H9 (cell line): ENCODE measurements at regions not wholly inside any gene's neighbourhood (a gene's known extent, or its start where the extent isn't known, plus 50 kb on each side); places are given as distances from the start of the nearest gene placed in this dataset.

ENCODE experiments used
- DNase-seq: peaks from one replicate; pipeline ENCODE4 v3.0.0-alpha.2; 2017
- H2AFZ ChIP-seq: one replicate; pipeline ENCODE4 v1.6.1; 2013; ENCODE audit warnings: mild to moderate bottlenecking, low read length, control low read depth, moderate library complexity
- H2AK5ac ChIP-seq: 2 replicates; pipeline ENCODE4 v1.6.1; 2013; ENCODE audit warnings: low read length, control low read depth, mixed read lengths; ENCODE audit not compliant: insufficient read length
- H2BK120ac ChIP-seq: one replicate; pipeline ENCODE4 v1.6.1; 2013; ENCODE audit warnings: low read depth, mild to moderate bottlenecking, low read length, control low read depth, inconsistent platforms; ENCODE audit not compliant: poor library complexity, severe bottlenecking
- H2BK12ac ChIP-seq: 2 replicates; pipeline ENCODE4 v1.6.1; 2013; ENCODE audit warnings: low read length, control low read depth, mixed read lengths, low read depth; ENCODE audit not compliant: insufficient read length
- H2BK15ac ChIP-seq: 2 replicates; pipeline ENCODE4 v1.6.1; 2013; ENCODE audit warnings: low read depth, low read length, control low read depth
- H2BK20ac ChIP-seq: one replicate; pipeline ENCODE4 v1.6.1; 2013; ENCODE audit warnings: low read depth, mild to moderate bottlenecking, low read length, control low read depth, inconsistent platforms; ENCODE audit not compliant: poor library complexity, severe bottlenecking
- H2BK5ac ChIP-seq: 2 replicates; pipeline ENCODE4 v1.6.1; 2013; ENCODE audit warnings: low read length, control low read depth, mixed read lengths; ENCODE audit not compliant: insufficient read length
- H3K14ac ChIP-seq: 2 replicates; pipeline ENCODE4 v1.6.1; 2013; ENCODE audit warnings: low read length, control low read depth; ENCODE audit not compliant: insufficient read depth
- H3K18ac ChIP-seq: 2 replicates; pipeline ENCODE4 v1.6.1; 2013; ENCODE audit warnings: low read depth, mild to moderate bottlenecking, mixed read lengths, low read length, control low read depth; ENCODE audit not compliant: insufficient read length
- H3K23ac ChIP-seq: 2 replicates; pipeline ENCODE4 v1.6.1; 2013; ENCODE audit warnings: low read length, control low read depth, mixed read lengths, low read depth; ENCODE audit not compliant: insufficient read length
- H3K23me2 ChIP-seq: 2 replicates; pipeline ENCODE4 v1.6.1; 2013; ENCODE audit warnings: low read depth, mild to moderate bottlenecking, mixed read lengths, low read length, control low read depth; ENCODE audit not compliant: insufficient read length, poor library complexity, severe bottlenecking
- H3K27ac ChIP-seq: 2 replicates; pipeline ENCODE4 v1.5.1; 2013; ENCODE audit warnings: low read length, control low read depth, mixed read lengths, low read depth; ENCODE audit not compliant: insufficient read length
- H3K27me3 ChIP-seq: 2 replicates; pipeline ENCODE4 v1.6.1; 2013; ENCODE audit warnings: low read length, control low read depth, inconsistent platforms; ENCODE audit not compliant: insufficient read depth
- H3K4ac ChIP-seq: 2 replicates; pipeline ENCODE4 v1.6.1; 2013; ENCODE audit warnings: low read depth, mild to moderate bottlenecking, control low read depth, inconsistent platforms, low read length, moderate library complexity
- H3K4me1 ChIP-seq: 2 replicates; pipeline ENCODE4 v1.6.1; 2013; ENCODE audit warnings: low read length, control low read depth, inconsistent platforms; ENCODE audit not compliant: insufficient read depth
- H3K4me2 ChIP-seq: 2 replicates; pipeline ENCODE4 v1.6.1; 2013; ENCODE audit warnings: low read length, control low read depth, mixed read lengths; ENCODE audit not compliant: insufficient read length, insufficient read depth
- H3K56ac ChIP-seq: 2 replicates; pipeline ENCODE4 v1.6.1; 2013; ENCODE audit warnings: low read depth, mild to moderate bottlenecking, mixed read lengths, low read length, control low read depth; ENCODE audit not compliant: insufficient read length
- H3K79me1 ChIP-seq: 2 replicates; pipeline ENCODE4 v1.6.1; 2013; ENCODE audit warnings: low read depth, mild to moderate bottlenecking, moderate library complexity, low read length, control low read depth, inconsistent platforms; ENCODE audit not compliant: insufficient read depth, poor library complexity, severe bottlenecking
- H3K79me2 ChIP-seq: 2 replicates; pipeline ENCODE4 v1.6.1; 2013; ENCODE audit warnings: low read length, control low read depth, inconsistent platforms; ENCODE audit not compliant: insufficient read depth
- H3K9ac ChIP-seq: 2 replicates; pipeline ENCODE4 v1.6.1; 2013; ENCODE audit warnings: low read length, control low read depth, mixed read lengths; ENCODE audit not compliant: insufficient read length; ENCODE audit errors: extremely low read depth
- H3K9me3 ChIP-seq: one replicate; pipeline ENCODE4 v1.6.1; 2013; ENCODE audit warnings: low read depth, low read length, inconsistent platforms; ENCODE audit not compliant: control insufficient read depth
- H3T11ph ChIP-seq: one replicate; pipeline ENCODE4 v1.6.1; 2013; ENCODE audit warnings: mild to moderate bottlenecking, low read length, control low read depth, inconsistent platforms
- H4K20me1 ChIP-seq: one replicate; pipeline ENCODE4 v1.6.1; 2013; ENCODE audit not compliant: control insufficient read depth, insufficient read length, insufficient read depth
- H4K5ac ChIP-seq: 2 replicates; pipeline ENCODE4 v1.6.1; 2013; ENCODE audit warnings: low read depth, mild to moderate bottlenecking, mixed read lengths, low read length, control low read depth; ENCODE audit not compliant: insufficient read length
- H4K8ac ChIP-seq: replicated peaks from 2 replicates; pipeline ENCODE4 v1.6.1; 2013; ENCODE audit warnings: low read length, control low read depth, mixed read lengths, low read depth; ENCODE audit not compliant: insufficient read length
- H4K91ac ChIP-seq: 2 replicates; pipeline ENCODE4 v1.6.1; 2013; ENCODE audit warnings: low read depth, mild to moderate bottlenecking, moderate library complexity, mixed read lengths, low read length, control low read depth; ENCODE audit not compliant: insufficient read length
- H3K27ac Mint-ChIP-seq, 3 experiments: 2 replicates in 2 of 3; 3 replicates in 1 of 3; pipeline ENCODE4 v1.8.0; 2020 to 2021; ENCODE audit warnings: mixed read lengths in 3 of 3, mild to moderate bottlenecking in 1 of 3, moderate library complexity in 1 of 3
- H3K27me3 Mint-ChIP-seq: 2 replicates; pipeline ENCODE4 v1.8.0; 2021; ENCODE audit warnings: low read depth, mild to moderate bottlenecking, moderate library complexity, mixed read lengths
- H3K36me3 Mint-ChIP-seq, 3 experiments: 2 replicates in 2 of 3; 3 replicates in 1 of 3; pipeline ENCODE4 v1.8.0; 2020 to 2021; ENCODE audit warnings: low read depth in 3 of 3, mixed read lengths in 3 of 3; ENCODE audit not compliant: insufficient read depth in 1 of 3
- H3K4me1 Mint-ChIP-seq, 2 experiments: 2 replicates each; pipeline ENCODE4 v1.8.0; 2020; ENCODE audit warnings: mixed read lengths in 2 of 2
- H3K4me3 Mint-ChIP-seq, 2 experiments: 2 replicates in 1 of 2; 3 replicates in 1 of 2; pipeline ENCODE4 v1.8.0; 2020 to 2021; ENCODE audit warnings: mild to moderate bottlenecking in 2 of 2, mixed read lengths in 2 of 2, moderate library complexity in 1 of 2
- H3K9me3 Mint-ChIP-seq, 2 experiments: 2 replicates in 1 of 2; 3 replicates in 1 of 2; pipeline ENCODE4 v1.8.0; 2020; ENCODE audit warnings: mild to moderate bottlenecking in 2 of 2, mixed read lengths in 2 of 2, moderate library complexity in 1 of 2
- WGBS: extraction: QIAGEN DNeasy Blood & Tissue Kit; methylation state at CpG from one replicate; pipeline ENCODE4 v1.1.7; 2013; ENCODE audit warnings: missing lambda C conversion rate, low lambda C conversion rate, mixed read lengths; ENCODE audit not compliant: insufficient read length; ENCODE audit errors: extremely low coverage; 5-methylcytosine and 5-hydroxymethylcytosine counted together
- TF ChIP-seq, protein P1 (sequence below): fragments of 200-600 bp; sonication (generic); conservative IDR thresholded peaks from 3 replicates; pipeline ENCODE4 v1.8.0; 2021; ENCODE audit warnings: antibody characterized with exemption, mild to moderate bottlenecking

DNA sequence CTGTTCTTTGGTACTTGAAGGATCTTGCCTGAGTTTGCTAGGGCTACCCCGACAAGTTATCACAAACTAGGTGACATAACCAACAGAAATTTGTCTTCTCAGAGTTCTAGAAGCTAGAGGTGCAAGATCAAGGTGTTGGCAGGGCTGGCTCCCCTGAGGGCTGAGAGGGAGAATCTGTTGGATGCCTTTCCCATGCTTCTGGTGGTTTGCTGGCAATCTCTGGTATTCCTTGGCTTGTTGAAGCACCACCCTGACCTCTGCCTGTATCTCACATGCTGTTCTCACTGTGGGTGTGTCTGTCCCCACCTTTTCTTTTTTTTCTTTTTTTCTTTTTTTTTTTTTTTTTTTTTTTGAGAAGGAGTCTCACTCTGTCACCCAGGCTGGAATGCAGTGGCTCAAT is 81.2 kb downstream of the VCPKMT start:
- WGBS = no CpG with 5 or more reads among the region's 1 CpG
- Mint-ChIP-seq H3K36me3 (no peaks in the 10 kb centered on the region), H3K4me1 (peaks cover 0 to 5% of the 10 kb centered on the region in 2 experiments; a peak in 3 of 4 replicates), H3K9me3 (no peaks in the 10 kb centered on the region), H3K4me3 (no peak overlapping the region), H3K27me3 (peaks cover 2% of the 10 kb centered on the region; the same call in 1 of the 2 replicates), H3K27ac (no peak overlapping the region)
- TF ChIP-seq, protein P1, sequence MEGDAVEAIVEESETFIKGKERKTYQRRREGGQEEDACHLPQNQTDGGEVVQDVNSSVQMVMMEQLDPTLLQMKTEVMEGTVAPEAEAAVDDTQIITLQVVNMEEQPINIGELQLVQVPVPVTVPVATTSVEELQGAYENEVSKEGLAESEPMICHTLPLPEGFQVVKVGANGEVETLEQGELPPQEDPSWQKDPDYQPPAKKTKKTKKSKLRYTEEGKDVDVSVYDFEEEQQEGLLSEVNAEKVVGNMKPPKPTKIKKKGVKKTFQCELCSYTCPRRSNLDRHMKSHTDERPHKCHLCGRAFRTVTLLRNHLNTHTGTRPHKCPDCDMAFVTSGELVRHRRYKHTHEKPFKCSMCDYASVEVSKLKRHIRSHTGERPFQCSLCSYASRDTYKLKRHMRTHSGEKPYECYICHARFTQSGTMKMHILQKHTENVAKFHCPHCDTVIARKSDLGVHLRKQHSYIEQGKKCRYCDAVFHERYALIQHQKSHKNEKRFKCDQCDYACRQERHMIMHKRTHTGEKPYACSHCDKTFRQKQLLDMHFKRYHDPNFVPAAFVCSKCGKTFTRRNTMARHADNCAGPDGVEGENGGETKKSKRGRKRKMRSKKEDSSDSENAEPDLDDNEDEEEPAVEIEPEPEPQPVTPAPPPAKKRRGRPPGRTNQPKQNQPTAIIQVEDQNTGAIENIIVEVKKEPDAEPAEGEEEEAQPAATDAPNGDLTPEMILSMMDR = no peak
- H2BK12ac ChIP-seq = no peak overlapping the region
- H3K79me2 ChIP-seq = no peaks in the 10 kb centered on the region
- H4K8ac ChIP-seq = no peak overlapping the region
- no peak overlapping the region for H3K23ac ChIP-seq
- H2BK5ac ChIP-seq = no peak overlapping the region
- H3K27ac ChIP-seq = no peak overlapping the region
- no peak overlapping the region for H3K56ac ChIP-seq
- H2BK20ac ChIP-seq = no peak overlapping the region
- no peaks in the 10 kb centered on the region for H3K4me1 ChIP-seq
- H3K4ac ChIP-seq = no peak overlapping the region
- H3K4me2 ChIP-seq = no peak overlapping the region
- no peak overlapping the region for H3K9ac ChIP-seq
- H4K91ac ChIP-seq = no peak overlapping the region
- H2AFZ ChIP-seq = no peak overlapping the region
- H3K79me1 ChIP-seq = no peaks in the 10 kb centered on the region
- no peaks in the 10 kb centered on the region for H3K23me2 ChIP-seq
- H3K14ac ChIP-seq = no peak overlapping the region
- no peak overlapping the region for H2AK5ac ChIP-seq
- no peak overlapping the region for H4K5ac ChIP-seq
- no peak for DNase-seq
- H4K20me1 ChIP-seq = no peaks in the 10 kb centered on the region
- no peak overlapping the region for H3K18ac ChIP-seq
- H3T11ph ChIP-seq = no peak overlapping the region
- no peak overlapping the region for H2BK15ac ChIP-seq
- H3K27me3 ChIP-seq = no peaks in the 10 kb centered on the region
- H3K9me3 ChIP-seq = no peaks in the 10 kb centered on the region
- no peak overlapping the region for H2BK120ac ChIP-seq
